ENCODE measurements at regions not wholly inside any gene's neighbourhood (a gene's known extent, or its start where the extent isn't known, plus 50 kb on each side); places are given as distances from the start of the nearest gene placed in this dataset.
"Not testable (repeated sequence)": the region's sequence is repeated elsewhere in the genome, so short reads cannot be mapped to it uniquely, and the experiment has no call there.

GRCh38 chr12:53872367-53872766 is 66.3 kb upstream of the HOXC13 start:
- DNase-seq (ENCODE audit: low spot score): no peak

- DNase-seq (ENCODE audit: low spot score): not testable (repeated sequence)
Observed at GRCh38 chr12:53877961-53878360, 60.7 kb upstream of the HOXC13 start.

DNA sequence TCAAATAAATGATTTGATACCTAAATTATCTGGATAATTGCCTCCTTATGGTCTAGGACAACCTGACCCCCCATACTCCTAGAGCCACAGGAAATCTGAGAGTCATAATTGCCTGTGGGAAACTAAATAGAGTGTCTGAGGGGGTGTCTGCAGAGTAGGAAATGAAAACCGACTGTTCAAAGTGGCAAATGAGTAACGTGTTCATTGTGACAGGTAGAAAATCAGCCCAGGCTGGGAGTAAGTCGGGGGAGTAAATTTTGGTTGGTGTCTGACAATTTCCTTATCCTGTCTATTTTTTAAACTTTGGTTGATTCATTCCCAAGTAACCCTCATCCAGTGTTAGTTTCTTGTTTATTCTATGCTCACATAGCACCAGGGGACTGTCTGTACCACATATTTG is 51.6 kb upstream of the HOXC13 start:
- no peak for DNase-seq (ENCODE audit: low spot score)

DNA sequence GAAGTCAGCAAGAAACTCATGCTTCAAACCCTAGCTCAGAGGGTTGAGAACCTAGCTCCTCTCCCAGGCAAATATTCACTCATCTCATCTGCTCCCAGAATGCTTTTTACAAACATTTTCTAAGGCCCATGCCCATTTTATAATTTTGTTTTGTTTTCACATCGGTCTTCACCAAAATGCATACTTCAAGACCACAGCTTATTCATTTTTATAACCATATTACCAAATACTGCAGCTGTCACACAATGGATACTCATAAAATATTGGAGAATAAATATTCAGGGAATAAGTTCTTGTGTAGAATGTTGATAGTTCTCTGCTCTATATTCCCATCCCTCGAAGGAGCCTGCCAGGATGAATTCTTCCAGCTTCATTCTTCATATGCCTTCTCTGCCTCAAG is 50.8 kb upstream of the HOXC13 start:
- DNase-seq (ENCODE audit: low spot score): no peak

Data from AG08396 (cell line).